ENCODE measurements at regions not wholly inside any gene's neighbourhood (a gene's known extent, or its start where the extent isn't known, plus 50 kb on each side); places are given as distances from the start of the nearest gene placed in this dataset.

GRCh38 chr6:110033101-110033500 lies 55.0 kb downstream of the GPR6 start:
- FAIRE-seq, result no peak

- FAIRE-seq, result no peak
Observed at GRCh38 chr6:110033749-110034666, 55.9 kb downstream of the GPR6 start.

GRCh38 chr6:110034667-110035036 lies 56.5 kb downstream of the GPR6 start:
- no peak for FAIRE-seq

- no peak for FAIRE-seq
Observed at GRCh38 chr6:110035321-110035720, 57.2 kb downstream of the GPR6 start.

DNA sequence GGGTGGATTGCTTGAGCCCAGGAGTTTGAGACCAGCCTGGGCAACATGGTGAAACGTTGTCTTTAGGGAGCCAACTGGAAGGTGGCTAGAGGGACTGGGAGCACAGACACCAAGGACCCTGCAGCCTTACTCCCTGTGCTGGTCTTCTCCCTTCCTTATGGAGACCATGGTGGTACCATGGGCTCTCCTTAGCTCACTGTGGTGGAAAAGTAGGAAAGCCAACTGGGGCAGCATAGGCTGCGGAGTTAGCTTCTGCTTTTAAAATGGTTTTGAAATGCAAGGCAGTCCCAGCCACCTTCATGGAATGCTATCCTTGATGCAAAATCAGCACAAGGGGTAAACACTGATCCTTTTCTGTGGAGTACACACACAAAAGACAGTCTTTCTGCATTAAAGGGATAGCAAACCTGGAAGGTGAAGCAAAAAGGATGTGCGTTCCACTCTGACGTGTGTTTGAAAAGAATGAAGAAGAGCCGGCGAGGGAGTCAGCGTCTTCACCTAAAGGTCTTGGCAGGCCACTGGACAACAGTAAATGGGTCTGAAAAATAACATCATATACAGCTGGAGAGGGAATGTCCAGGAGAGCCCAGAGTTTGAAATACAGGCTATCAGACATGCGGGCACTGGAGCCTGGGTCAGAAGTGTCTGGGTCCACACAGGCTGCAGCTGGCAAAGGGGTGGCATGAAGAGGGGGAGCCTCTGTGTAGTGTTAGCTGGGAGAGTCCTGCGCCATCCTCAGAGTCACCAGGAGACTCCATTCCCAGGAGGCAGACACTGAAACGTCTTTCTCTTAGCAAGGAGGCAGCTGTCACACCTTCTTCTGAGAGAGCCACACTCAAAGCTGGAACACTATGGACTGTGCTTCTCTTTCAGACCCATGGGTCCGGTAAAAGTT lies 58.5 kb downstream of the GPR6 start:
- FAIRE-seq, result no peak

DNA sequence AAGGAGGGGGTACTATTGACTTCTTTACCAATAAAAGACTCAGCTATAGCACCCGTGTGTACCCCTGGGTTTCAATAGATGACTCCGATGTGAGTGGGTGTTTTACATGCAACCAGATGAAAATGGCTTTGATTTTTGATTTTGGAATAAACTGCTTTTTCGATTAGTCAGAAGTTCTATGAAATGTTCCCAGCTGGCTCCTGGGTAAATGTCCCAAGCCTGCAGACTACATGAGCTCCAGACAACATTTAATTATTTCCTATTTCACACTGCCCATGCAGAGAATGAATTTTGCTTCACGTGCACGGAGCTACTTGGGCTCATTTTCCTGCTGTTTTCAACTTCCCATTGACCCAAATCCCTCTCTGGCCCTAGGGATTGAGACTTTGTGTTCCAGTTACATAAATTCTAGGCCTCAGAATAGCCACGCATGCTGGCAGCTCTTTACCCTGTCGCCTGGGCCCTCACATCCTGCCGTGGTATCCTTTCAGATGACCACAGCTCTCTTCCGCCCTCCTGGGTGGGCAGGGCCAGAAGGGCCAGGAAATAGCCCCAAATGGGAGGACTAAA lies 59.7 kb downstream of the GPR6 start:
- FAIRE-seq, result no peak

GRCh38 chr6:110039364-110039980 lies 61.4 kb downstream of the GPR6 start:
- peak; percentile 92 for FAIRE-seq

- FAIRE-seq, result no peak
Observed at GRCh38 chr6:110039981-110040383, 61.9 kb downstream of the GPR6 start.

- no peak for FAIRE-seq
Observed at GRCh38 chr6:110040716-110041115, 62.6 kb downstream of the GPR6 start.

GRCh38 chr6:110041126-110041525 lies 63.0 kb downstream of the GPR6 start:
- no peak for FAIRE-seq

- FAIRE-seq, result no peak
Observed at GRCh38 chr6:110041830-110042229, 63.7 kb downstream of the GPR6 start.

DNA sequence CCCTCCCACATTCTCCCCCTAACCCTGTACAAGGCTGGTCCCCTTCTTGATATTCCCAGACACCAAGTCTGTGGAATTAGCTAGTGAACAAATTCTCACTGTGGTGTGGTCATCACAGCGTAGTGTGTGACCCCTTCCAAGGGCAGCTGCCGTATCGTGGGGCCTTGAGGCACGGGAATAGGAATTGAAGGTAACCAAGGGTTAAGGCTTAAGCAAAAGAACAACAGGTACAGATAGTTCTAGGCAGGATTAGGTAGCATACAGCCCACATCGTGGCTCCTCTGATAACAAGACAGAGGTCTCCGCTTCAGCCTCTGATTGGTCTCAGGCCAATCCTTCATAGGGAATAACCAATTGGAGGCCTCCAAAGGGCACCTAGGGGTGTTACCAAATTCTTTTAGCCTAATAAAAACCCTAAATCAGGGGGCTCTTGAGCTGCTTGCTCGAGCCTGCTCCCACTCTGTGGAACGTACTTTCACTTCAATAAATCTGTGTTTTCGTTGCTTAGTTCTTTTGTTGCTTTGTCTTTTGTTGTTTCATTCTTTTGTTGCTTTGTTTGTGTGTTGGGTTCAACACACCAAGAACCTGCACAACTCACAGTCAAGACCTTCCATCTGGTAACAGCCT lies 64.7 kb downstream of the GPR6 start:
- FAIRE-seq, result no peak

GRCh38 chr6:110043366-110043994 lies 65.4 kb downstream of the GPR6 start:
- no peak for FAIRE-seq

DNA sequence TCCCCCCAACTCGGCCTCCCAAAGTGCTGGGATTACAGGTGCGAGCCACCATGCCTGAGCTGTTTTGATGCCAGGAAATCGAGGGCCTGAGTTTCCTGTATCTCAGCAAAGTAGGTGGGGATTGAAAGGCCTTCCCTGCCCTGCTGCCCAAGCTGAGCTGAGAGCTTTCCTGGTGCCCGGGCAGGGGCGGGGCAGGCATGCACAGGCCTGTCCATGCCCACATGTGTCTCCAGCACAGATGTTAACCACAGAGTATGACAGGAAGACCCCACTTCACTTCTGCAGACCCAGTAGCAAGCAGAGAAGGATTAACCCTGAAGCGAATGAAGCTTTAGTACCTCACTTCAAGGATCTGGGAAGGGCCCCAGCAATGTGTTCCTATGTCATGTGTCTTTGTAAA lies 66.0 kb downstream of the GPR6 start:
- no peak for FAIRE-seq

DNA sequence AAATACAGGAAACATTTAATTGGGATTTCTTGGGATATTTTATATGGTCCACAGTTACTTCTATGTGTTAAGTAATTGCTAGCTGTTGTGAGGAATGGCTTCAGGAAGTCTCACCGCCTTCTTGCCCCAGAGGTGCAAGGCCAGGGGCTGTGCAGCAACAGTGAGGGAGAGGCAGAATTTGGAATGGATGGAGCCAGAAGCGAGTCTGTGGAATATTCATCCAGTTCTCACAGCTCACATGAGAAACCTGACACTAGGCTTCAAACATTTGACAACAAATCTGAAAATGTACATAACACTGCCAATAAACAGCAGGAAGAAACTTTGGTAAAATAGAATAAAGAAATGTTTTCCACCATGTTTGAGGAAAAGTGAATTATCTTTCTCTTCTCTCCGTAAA lies 66.5 kb downstream of the GPR6 start:
- FAIRE-seq, result no peak

DNA sequence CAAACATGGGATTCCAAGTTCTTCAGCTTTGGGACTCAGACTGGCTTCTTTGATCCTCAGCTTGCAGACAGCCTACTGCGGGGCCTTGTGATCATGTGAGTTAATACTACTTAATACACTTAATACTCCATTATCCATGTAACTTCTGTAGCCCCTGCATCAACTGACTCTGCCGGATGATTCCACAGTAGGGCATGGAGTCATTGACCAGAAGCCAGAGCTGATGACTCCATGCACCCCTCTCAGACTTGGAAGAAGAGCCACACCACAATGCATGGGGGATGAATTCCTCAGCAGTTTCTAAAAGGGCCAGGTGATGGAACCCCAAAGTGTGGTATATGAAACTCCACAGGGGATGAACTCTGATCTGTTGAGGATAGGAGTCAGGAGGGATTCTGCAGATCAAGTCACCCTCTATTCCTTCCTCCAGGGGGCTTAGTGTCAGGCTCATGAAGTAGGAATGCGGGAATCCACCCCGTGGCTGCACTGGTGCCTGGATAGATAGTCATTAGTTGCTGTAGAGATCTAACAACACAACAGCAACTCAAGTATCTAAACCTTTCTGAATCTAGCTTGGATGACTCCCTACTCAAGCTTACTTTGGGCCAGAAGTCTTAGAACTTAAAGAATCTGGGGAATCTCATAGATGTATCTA lies 70.2 kb downstream of the GPR6 start:
- no peak for FAIRE-seq

GRCh38 chr6:110049696-110050439 lies 71.8 kb downstream of the GPR6 start:
- no peak for FAIRE-seq
